Activated T-helper 17 cell treated with anti-CD3 and anti-CD28 coated beads, Interleukin-2, amount 50 U/mL, for 72 hours (primary cell): ENCODE measurements at regions not wholly inside any gene's neighbourhood (a gene's known extent, or its start where the extent isn't known, plus 50 kb on each side); places are given as distances from the start of the nearest gene placed in this dataset.
"Not testable (repeated sequence)": the region's sequence is repeated elsewhere in the genome, so short reads cannot be mapped to it uniquely, and the experiment has no call there.

Source experiments
- ATAC-seq: fragments of 150-1000 bp; cut with Tn5 transposase; replicated peaks from 2 replicates; pipeline ENCODE4 v1.10.0; 2021; ENCODE audit warnings: mild to moderate bottlenecking, moderate library complexity
- H3K27ac Mint-ChIP-seq: one replicate; pipeline ENCODE4 v1.8.0; 2022; ENCODE audit warnings: mixed read lengths
- H3K27me3 Mint-ChIP-seq: one replicate; pipeline ENCODE4 v1.8.0; 2022; ENCODE audit warnings: mixed read lengths
- H3K36me3 Mint-ChIP-seq: one replicate; pipeline ENCODE4 v1.8.0; 2022; ENCODE audit warnings: low read depth, mild to moderate bottlenecking, mixed read lengths
- H3K4me1 Mint-ChIP-seq: one replicate; pipeline ENCODE4 v1.8.0; 2022; ENCODE audit warnings: mixed read lengths
- H3K4me3 Mint-ChIP-seq: one replicate; pipeline ENCODE4 v1.8.0; 2022; ENCODE audit warnings: mild to moderate bottlenecking, mixed read lengths
- H3K9me3 Mint-ChIP-seq: one replicate; pipeline ENCODE4 v1.8.0; 2022; ENCODE audit warnings: mixed read lengths

DNA sequence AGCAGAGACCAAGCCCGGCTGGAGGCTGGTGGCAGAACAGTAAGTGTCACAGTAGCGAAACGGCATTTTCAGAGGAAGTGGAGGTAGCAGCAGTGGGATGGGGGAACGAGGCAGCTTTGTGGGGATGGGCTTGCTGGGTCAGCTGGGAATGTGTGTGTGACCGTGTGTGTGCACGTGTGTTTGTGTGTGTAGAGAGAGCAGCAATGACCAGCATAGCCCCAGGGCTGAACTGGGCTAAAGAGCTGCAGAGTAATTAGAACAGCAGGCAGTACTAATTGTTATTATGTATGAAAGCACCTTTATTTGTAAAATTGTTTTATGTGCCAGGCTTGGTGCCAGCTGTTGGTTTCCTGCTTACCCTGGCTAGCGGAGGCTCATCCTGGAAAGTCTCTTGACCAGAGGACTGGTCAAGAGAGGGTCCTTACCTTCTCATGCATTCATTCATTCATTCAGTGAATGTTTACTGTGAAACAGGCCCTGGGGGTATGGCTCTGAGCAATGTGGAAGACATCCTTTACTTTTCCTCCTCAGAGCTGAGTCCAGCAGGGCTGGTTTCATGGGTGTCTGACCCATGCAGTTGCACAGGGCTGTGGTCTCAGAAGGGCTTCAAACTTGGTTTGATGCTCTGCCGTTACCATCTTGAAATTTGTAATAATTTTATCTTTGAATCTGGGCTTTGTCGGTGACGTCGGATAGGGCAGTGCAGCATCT is 184.6 kb downstream of the SEC23IP start:
- no peak for ATAC-seq
- Mint-ChIP-seq H3K27ac (no peak overlapping the region), H3K9me3 (peaks cover 3% of the 10 kb centered on the region), H3K27me3 (peaks cover 37% of the 10 kb centered on the region), H3K4me1 (no peaks in the 10 kb centered on the region), H3K4me3 (no peak overlapping the region), H3K36me3 (no peaks in the 10 kb centered on the region)

DNA sequence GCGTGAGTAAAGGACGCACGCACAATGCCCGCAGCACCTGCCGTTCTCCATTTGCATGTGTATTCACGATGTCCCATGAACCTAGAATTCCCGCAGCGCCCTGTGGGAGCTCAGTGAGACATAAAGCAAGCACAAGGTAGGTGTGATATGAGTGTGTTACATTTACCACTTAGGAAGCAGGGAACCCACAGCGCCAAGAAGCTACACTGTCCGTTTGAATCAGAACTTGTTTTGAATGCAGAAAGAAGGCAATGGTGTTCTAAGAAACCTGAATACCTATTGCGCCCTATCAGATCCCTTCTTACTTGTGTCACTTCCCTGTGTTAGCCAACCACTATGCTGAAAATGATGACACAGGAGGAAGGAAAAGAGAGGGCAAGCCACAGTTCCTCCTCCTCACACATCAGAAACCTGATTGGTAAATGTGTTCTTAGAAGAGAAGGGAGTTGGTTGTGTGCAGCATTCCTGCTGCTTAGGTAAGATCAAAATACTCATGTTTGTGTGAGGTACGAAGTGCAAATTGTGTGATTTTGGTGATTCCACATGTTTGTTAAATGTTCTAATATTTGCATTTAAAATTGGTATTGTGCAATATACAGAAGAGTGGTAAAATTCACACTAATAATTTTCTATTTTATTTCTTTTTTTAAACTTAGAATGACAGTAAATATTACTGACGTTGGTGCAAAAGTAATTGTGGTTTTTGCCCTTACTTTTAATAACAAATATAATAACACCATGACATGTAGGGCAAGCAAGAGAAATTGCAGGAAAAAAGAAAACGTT is 185.4 kb downstream of the SEC23IP start:
- peaks cover 3% of the 10 kb centered on the region for H3K9me3 Mint-ChIP-seq
- H3K4me1 Mint-ChIP-seq, result no peaks in the 10 kb centered on the region
- ATAC-seq, result peak; percentile 62
- no peak overlapping the region for H3K4me3 Mint-ChIP-seq
- H3K36me3 Mint-ChIP-seq, result no peaks in the 10 kb centered on the region
- no peak overlapping the region for H3K27ac Mint-ChIP-seq
- peaks cover 37% of the 10 kb centered on the region for H3K27me3 Mint-ChIP-seq

DNA sequence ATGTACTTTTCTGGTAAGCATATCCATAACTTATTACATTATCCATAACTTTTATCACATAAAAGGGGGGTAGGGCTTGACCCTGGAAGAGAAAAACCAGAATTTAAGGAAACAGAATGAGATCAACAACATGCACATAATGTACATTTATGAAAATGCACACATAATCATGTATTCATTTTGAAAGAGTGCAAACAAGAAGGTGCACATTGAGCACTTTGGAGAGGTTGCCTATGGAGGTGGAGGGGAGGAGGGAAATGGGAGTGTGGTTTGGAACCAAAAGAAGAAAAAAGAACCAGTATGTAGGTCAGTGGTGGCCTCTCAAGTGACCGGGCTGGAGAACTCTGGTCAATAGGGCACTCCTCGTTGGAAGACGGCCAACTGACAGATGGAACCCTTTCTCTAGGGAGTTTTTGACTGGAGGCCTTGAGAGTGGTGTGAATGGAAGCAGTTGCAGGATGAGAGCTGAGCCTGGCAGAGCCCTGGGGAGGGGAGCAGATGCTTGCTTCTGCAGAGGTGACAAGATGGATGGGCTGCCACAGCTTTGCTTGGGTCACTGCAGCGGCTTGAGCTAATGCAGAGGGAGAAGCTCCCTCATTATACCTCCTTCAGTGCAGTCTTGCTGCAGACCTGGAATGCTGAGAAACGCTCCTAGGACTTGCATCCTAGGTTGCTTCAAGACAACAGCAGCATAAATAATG is 192.7 kb downstream of the SEC23IP start:
- H3K4me1 Mint-ChIP-seq, result no peaks in the 10 kb centered on the region
- no peak for ATAC-seq
- H3K36me3 Mint-ChIP-seq, result no peaks in the 10 kb centered on the region
- peaks cover 27% of the 10 kb centered on the region for H3K27me3 Mint-ChIP-seq
- peaks cover 6% of the 10 kb centered on the region for H3K9me3 Mint-ChIP-seq
- no peak overlapping the region for H3K27ac Mint-ChIP-seq
- H3K4me3 Mint-ChIP-seq, result no peak overlapping the region

DNA sequence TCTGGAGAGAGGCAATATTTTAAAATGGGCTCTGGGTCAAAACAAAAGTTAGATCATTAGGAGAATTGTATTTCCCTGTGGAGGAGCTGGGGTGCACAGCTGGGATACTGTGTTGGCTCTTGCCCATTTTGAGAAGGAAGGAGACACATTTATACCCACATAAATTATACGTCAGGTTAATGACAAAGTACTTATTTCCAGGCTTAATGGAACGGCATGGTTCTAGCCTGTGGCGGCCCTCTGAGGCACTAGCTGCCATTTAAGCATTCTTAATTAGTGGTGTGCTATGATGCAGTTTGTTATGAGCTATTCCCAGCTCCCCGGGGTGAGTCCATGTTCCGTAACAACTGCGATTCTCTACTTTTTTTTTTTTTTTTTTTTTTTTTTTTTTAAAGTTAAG is 193.5 kb downstream of the SEC23IP start:
- no peak overlapping the region for H3K4me3 Mint-ChIP-seq
- ATAC-seq, result no peak
- no peaks in the 10 kb centered on the region for H3K4me1 Mint-ChIP-seq
- H3K27ac Mint-ChIP-seq, result no peak overlapping the region
- H3K36me3 Mint-ChIP-seq, result no peaks in the 10 kb centered on the region
- H3K27me3 Mint-ChIP-seq, result peaks cover 27% of the 10 kb centered on the region
- peaks cover 6% of the 10 kb centered on the region for H3K9me3 Mint-ChIP-seq

DNA sequence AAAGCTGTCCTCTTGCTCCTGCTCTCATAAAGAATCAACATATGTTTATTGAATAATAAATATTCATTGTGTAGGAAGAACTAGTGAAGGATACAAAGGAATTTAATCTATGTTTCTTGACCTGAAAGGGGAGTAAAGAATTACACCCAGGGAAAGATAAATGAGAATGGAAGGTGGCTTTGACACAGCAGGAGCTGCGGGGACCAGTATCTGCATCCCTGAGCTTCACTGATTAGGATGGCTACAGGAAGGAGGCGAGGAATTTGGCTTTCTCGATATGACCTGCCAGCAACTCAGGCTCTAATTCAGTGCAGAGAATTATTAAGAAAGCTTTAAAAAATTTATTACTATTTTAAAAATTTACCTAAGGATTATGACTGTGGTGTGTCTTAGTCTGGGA is 194.6 kb downstream of the SEC23IP start:
- Mint-ChIP-seq H3K4me3 (no peak overlapping the region), H3K4me1 (no peaks in the 10 kb centered on the region), H3K36me3 (no peaks in the 10 kb centered on the region), H3K27ac (no peak overlapping the region), H3K9me3 (peaks cover 6% of the 10 kb centered on the region), H3K27me3 (peaks cover 27% of the 10 kb centered on the region)
- no peak for ATAC-seq

DNA sequence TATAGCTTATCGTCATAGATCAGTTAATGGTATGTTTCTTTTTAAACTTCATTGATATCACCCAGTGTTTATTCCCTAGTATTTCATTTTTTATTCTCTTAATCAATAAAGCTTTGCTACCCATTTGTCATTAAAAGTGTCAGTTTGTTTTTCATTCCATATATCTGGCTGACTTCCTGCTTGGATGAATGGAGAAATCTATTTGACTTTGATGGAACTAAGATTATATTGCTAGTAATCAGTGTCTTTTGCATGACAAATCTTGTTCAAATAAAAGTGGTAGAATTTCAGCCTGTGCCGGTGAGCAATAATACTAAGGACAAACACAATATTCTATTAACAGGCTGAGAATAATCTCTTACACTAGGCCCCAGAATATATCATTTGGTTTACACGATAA is 203.3 kb downstream of the SEC23IP start:
- H3K36me3 Mint-ChIP-seq, result no peaks in the 10 kb centered on the region
- no peak for ATAC-seq
- no peaks in the 10 kb centered on the region for H3K4me1 Mint-ChIP-seq
- no peak overlapping the region for H3K27ac Mint-ChIP-seq
- H3K9me3 Mint-ChIP-seq, result peaks cover 5% of the 10 kb centered on the region
- peaks cover 9% of the 10 kb centered on the region for H3K27me3 Mint-ChIP-seq
- no peak overlapping the region for H3K4me3 Mint-ChIP-seq

DNA sequence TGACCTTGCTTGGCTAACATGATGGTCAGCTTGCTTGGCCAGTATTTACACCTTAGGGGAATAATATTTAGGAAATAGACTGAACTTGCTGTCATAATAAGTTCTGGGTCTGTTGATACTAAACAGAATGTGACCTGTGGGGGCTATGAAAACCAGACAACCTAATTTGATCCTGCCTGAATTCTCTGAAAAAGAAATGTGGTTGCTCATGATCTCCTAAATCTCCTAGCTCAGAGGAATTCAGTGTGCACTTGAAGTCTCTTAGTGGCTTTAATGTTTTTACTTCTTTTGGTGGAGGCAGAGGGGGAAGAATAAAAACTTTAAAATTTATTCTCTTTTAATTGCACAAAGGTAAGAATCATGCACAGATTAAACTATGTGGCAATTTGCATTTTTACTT is 205.2 kb downstream of the SEC23IP start:
- H3K27me3 Mint-ChIP-seq, result peaks cover 21% of the 10 kb centered on the region
- ATAC-seq, result no peak
- H3K27ac Mint-ChIP-seq, result no peak overlapping the region
- no peak overlapping the region for H3K4me3 Mint-ChIP-seq
- H3K36me3 Mint-ChIP-seq, result no peaks in the 10 kb centered on the region
- H3K9me3 Mint-ChIP-seq, result peaks cover 5% of the 10 kb centered on the region
- H3K4me1 Mint-ChIP-seq, result no peaks in the 10 kb centered on the region

DNA sequence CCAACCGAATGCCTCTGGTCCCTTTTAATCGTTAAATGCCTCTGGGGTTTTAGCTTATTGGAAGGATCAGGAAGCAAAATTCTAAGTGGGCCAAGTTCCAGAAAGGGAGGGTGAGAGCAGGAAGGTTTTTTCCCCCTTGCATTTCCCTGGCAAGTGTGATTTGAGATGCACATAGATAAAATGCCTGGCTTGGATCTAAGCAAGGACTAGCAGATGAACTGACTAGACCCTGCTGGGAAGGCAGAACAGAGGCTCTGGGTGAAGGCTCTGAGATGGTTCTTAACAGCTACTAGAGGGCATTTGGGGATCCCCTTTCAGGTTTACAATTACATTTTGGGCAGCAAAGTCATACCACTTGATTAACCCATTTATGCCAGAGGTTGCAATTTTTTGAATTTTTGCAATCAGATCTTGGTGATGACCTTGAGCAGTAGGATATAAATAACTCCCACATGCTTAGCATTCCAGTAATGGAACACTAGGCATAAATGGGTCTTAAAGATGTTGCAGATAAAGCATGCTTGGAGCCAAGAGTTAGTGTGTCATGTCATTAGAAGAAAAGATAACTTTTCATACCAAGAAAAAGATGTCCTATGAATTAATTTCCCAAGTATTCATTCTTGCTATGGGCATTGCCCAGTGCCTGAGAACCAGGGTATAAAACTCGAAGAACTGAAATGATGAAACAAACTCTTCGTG is 205.9 kb downstream of the SEC23IP start:
- Mint-ChIP-seq H3K4me1 (no peaks in the 10 kb centered on the region), H3K4me3 (no peak overlapping the region), H3K27me3 (peaks cover 21% of the 10 kb centered on the region), H3K27ac (no peak overlapping the region), H3K36me3 (no peaks in the 10 kb centered on the region), H3K9me3 (peaks cover 5% of the 10 kb centered on the region)
- ATAC-seq, result no peak

DNA sequence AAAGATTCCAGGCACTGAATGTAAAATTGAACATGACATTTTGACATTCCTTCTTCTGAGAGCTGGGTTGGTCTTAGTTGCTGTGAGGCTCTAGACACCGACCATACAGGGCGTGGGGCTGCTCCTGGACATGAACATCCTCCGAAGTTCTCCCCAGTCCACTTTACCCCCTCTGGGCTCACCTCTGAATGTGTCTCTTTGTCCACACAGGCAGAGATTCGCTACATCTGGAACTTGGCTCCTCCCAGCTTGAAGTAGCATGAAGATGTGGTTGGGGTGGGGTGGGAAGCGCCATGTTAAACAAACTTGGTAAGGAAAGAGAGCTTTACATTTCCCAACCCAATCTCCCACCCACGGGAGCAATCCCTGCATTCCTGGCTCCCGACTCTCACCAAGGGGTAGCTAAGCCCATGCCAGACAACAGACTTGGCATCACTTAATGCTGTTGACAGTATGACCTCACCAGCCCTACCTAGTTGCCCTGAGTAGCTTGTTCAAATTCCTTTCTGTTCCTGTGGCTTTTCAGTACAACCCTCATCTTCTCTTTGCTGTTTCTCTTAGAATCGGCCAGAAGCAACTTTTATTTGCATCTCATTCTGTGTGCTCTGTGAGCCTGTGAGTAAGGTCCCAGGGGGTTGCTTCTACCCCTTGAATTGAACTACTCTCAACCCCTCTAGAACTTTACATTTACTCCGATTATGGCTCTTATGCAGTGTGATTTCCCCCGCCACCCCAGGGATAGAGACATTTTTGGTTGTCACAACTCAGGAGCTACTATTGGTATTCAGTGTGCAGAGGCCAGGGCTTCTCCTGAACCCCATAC is 211.4 kb downstream of the SEC23IP start:
- ATAC-seq, result no peak
- Mint-ChIP-seq H3K27ac (no peak overlapping the region), H3K4me3 (no peak overlapping the region), H3K27me3 (peaks cover 27% of the 10 kb centered on the region), H3K9me3 (no peaks in the 10 kb centered on the region), H3K36me3 (no peaks in the 10 kb centered on the region), H3K4me1 (no peaks in the 10 kb centered on the region)

DNA sequence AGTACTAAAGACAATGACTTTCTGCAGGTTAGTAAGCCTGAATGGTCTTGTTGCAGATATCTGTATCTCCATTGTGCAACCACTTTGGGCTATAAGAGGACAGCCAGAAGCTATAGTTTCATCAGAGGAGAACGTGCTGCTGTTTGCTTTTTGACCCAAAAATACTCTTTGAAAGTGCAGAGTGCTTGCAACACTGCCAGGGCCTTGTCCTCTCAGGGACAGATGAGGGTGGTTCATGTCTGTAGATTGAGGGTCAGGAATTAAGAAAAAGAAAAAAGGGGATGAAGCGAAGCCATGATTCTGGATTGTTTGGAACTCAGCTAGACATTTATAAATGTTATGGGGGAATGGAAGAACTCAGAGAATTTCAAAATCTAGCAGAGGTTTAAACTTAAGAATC is 212.5 kb downstream of the SEC23IP start:
- Mint-ChIP-seq H3K9me3 (no peaks in the 10 kb centered on the region), H3K36me3 (no peaks in the 10 kb centered on the region), H3K27me3 (peaks cover 27% of the 10 kb centered on the region), H3K4me3 (no peak overlapping the region), H3K4me1 (no peaks in the 10 kb centered on the region), H3K27ac (no peak overlapping the region)
- ATAC-seq, result no peak

DNA sequence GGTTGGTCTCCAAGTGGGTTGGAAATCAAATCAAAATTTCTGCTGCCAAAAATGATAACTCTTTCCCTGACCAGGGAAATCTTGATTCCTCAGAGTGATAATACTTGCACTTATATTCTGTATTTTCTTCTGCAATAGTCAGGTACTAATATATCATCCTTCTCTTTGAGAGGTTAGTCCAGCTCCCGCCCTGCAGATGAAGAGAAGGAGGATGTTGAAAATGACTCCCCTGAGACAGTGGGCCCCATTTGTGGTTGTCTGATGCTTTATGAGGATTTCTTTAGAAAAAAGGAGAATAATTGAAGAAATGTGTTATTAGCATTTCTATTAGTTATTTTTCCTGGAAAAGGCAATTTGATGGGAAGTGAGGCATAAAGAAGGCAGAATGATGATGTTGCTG is 213.0 kb downstream of the SEC23IP start:
- H3K36me3 Mint-ChIP-seq, result no peaks in the 10 kb centered on the region
- no peaks in the 10 kb centered on the region for H3K4me1 Mint-ChIP-seq
- no peak for ATAC-seq
- H3K9me3 Mint-ChIP-seq, result no peaks in the 10 kb centered on the region
- peaks cover 27% of the 10 kb centered on the region for H3K27me3 Mint-ChIP-seq
- H3K27ac Mint-ChIP-seq, result no peak overlapping the region
- no peak overlapping the region for H3K4me3 Mint-ChIP-seq

DNA sequence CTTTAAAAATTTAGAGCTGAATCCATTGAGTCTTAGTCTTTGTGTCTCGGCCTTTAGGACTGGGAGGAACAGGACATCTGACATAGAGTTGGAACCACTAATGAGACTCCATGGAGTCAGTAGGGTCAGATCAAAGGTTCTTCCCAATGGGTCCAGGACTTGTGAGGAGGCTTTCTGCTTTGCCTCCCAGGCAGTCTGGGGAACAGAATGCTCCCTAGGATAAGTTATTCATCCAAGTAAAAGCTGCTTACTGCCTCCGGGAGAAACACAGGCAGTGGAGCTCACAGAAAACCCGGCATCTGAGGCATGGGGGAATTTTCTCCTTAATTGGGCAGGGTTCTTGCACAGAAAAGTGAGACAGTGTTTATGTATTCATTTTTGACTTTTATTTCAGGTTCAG is 216.4 kb downstream of the SEC23IP start:
- Mint-ChIP-seq H3K27ac (no peak overlapping the region), H3K4me3 (no peak overlapping the region)
- no peak for ATAC-seq

DNA sequence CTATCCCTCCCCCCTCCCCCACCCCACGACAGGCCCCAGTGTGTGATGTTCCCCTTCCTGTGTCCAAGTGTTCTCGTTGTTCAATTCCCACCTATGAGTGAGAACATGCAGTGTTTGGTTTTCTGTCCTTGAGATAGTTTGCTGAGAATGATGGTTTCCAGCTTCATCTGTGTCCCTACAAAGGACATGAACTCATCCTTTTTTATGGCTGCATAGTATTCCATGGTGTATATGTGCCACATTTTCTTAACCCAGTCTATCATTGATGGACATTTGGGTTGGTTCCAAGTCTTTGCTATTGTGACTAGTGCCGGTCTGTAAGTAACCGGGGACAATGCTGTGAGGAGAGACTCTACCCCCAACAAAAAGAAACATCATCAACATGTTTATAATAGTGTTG is 217.2 kb downstream of the SEC23IP start:
- peaks cover 16% of the 10 kb centered on the region for H3K27me3 Mint-ChIP-seq
- not testable (repeated sequence) for H3K4me1 Mint-ChIP-seq, H3K27ac Mint-ChIP-seq, H3K36me3 Mint-ChIP-seq, ATAC-seq, H3K4me3 Mint-ChIP-seq, H3K9me3 Mint-ChIP-seq

More for the DNA sequence above, 216.4 kb downstream of the SEC23IP start:
- Mint-ChIP-seq H3K27me3 (peaks cover 16% of the 10 kb centered on the region), H3K4me1 (no peaks in the 10 kb centered on the region), H3K9me3 (no peaks in the 10 kb centered on the region), H3K36me3 (no peaks in the 10 kb centered on the region)

DNA sequence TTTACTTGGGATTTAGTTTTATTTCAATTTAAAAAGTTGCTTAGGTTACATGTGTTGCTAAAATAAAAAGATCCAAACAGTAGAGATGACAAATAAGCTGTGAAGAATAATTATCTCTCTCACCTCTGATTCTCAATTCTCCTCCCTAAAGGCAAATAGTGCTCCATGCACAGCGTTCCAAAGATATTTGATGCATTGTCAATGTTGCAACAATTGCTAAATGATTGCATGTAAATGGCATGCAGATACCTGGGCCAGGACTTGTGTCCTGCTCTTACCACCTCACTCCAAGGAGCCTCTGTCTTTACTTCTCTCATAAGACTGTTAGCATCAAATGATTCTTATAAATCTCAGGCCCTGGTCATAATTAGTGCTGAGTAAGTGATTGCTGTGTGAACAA is 217.7 kb downstream of the SEC23IP start:
- no peak overlapping the region for H3K4me3 Mint-ChIP-seq
- no peaks in the 10 kb centered on the region for H3K4me1 Mint-ChIP-seq
- peaks cover 18% of the 10 kb centered on the region for H3K27me3 Mint-ChIP-seq
- no peaks in the 10 kb centered on the region for H3K9me3 Mint-ChIP-seq
- H3K27ac Mint-ChIP-seq, result no peak overlapping the region
- no peak for ATAC-seq
- H3K36me3 Mint-ChIP-seq, result no peaks in the 10 kb centered on the region
